Putamen (tissue), 1 donor: ENCODE measurements at regions not wholly inside any gene's neighbourhood (a gene's known extent, or its start where the extent isn't known, plus 50 kb on each side); places are given as distances from the start of the nearest gene placed in this dataset.

Experiments used
- DNase-seq: peaks from one replicate; pipeline ENCODE4 v3.0.0-alpha.2; 2016; ENCODE audit warnings: low spot score

GRCh38 chr6:39992861-39993622 lies 58.8 kb upstream of the MOCS1 start:
- no peak for DNase-seq
